K562 (cell line): ENCODE measurements at regions not wholly inside any gene's neighbourhood (a gene's known extent, or its start where the extent isn't known, plus 50 kb on each side); places are given as distances from the start of the nearest gene placed in this dataset.

Experiments
- ATAC-seq: fragments of 200-7000 bp; cut with Tn5 transposase; 3 replicates; pipeline ENCODE4 v1.9.1; 2020; ENCODE audit warnings: moderate library complexity
- BruUV-seq: library from RNA; stranded (reverse); fragments of 400-500 nt; replicated peaks from 2 replicates; lab custom pipeline; 2021; lab: Mats Ljungman, UMichigan
- CTCF ChIA-PET: fragments of 300-600 bp; formaldehyde crosslinking; extraction: SDS; loops from one replicate; lab custom pipeline; 2021; ENCODE audit warnings: low intra/inter-chr PET ratio; lab: Yijun Ruan, JAX
- POLR2A ChIA-PET: fragments of 300-600, 350-650 bp; sonication (Branson Sonifier 250); formaldehyde crosslinking; extraction: SDS; loops from one replicate; lab custom pipeline; 2021; ENCODE audit warnings: antibody characterized with exemption, inconsistent platforms; lab: Yijun Ruan, JAX
- DNase-seq, 4 experiments: peaks; one replicate each; pipeline versions ENCODE4 v3.0.0 to v3.0.0-alpha.2; 2011 to 2018; ENCODE audit warnings: low spot score in 3 of 4, mixed read lengths in 3 of 4; ENCODE audit errors: extremely low read depth in 1 of 4
- FAIRE-seq: peaks from 2 replicates; lab custom pipeline; 2011; peaks lifted over from hg19 to GRCh38; lab: Jason Lieb, UNC
- H2AFZ ChIP-seq: 2 replicates; pipeline ENCODE4 v1.6.0; 2011; ENCODE audit warnings: low read depth, low read length, control low read depth, inconsistent platforms
- H3K27ac ChIP-seq: fragments of 200-600 bp; 3 replicates; pipeline ENCODE4 v1.8.0; 2011; ENCODE audit warnings: low read depth, mild to moderate bottlenecking, control low read depth, inconsistent platforms, low read length, moderate library complexity, mixed read lengths; ENCODE audit errors: extremely low read depth
- H3K27me3 ChIP-seq, 2 experiments: fragments of 300-600 bp in 1 of 2; 2 replicates in 1 of 2; 3 replicates in 1 of 2; pipeline versions ENCODE4 v1.6.0 to v1.8.0; 2011; ENCODE audit warnings: inconsistent platforms in 2 of 2, low read length in 2 of 2, mild to moderate bottlenecking in 1 of 2, mixed read lengths in 1 of 2, moderate library complexity in 1 of 2; ENCODE audit not compliant: control insufficient read depth in 2 of 2, insufficient read depth in 2 of 2
- H3K36me3 ChIP-seq: fragments of 300-600 bp; 3 replicates; pipeline ENCODE4 v1.8.0; 2011; ENCODE audit warnings: mild to moderate bottlenecking, low read length, inconsistent platforms; ENCODE audit not compliant: control insufficient read depth, insufficient read depth
- H3K4me1 ChIP-seq, 2 experiments: fragments of 200-600 bp in 1 of 2; replicated peaks in 1 of 2; 2 replicates in 1 of 2; 3 replicates in 1 of 2; pipeline versions ENCODE4 v1.5.1 to v1.8.0; 2011; ENCODE audit warnings: inconsistent platforms in 2 of 2, low read length in 2 of 2, mild to moderate bottlenecking in 1 of 2, mixed read lengths in 1 of 2, moderate library complexity in 1 of 2; ENCODE audit not compliant: control insufficient read depth in 2 of 2, insufficient read depth in 2 of 2
- H3K4me2 ChIP-seq: 2 replicates; pipeline ENCODE4 v1.6.1; 2011; ENCODE audit warnings: low read length, control low read depth, inconsistent platforms, mixed read lengths; ENCODE audit not compliant: insufficient read depth
- H3K4me3 ChIP-seq: fragments of 200-600 bp; sonication (generic), shearing (Covaris generic); 2 replicates; pipeline ENCODE4 v1.5.1; 2016; ENCODE audit warnings: control low read depth, inconsistent platforms
- H3K79me2 ChIP-seq: fragments of 200-600 bp; 3 replicates; pipeline ENCODE4 v1.8.0; 2011; ENCODE audit warnings: low read length, inconsistent platforms; ENCODE audit not compliant: control insufficient read depth, insufficient read depth
- H3K9ac ChIP-seq, 2 experiments: 2 replicates each; pipeline versions ENCODE4 v1.6.0 to v1.6.1; 2011; ENCODE audit warnings: low read depth in 2 of 2, low read length in 2 of 2, control low read depth in 1 of 2, inconsistent platforms in 1 of 2, mild to moderate bottlenecking in 1 of 2, mixed read lengths in 1 of 2; ENCODE audit not compliant: insufficient read depth in 1 of 2
- H3K9me1 ChIP-seq: one replicate; pipeline ENCODE4 v1.6.0; 2011; ENCODE audit warnings: inconsistent platforms, mild to moderate bottlenecking, low read length, moderate library complexity; ENCODE audit not compliant: control insufficient read depth, insufficient read depth
- H3K9me3 ChIP-seq: replicated peaks from 2 replicates; pipeline ENCODE4 v1.5.1; 2011; ENCODE audit warnings: low read depth, low read length, inconsistent platforms; ENCODE audit not compliant: control insufficient read depth, insufficient read depth
- H4K20me1 ChIP-seq: replicated peaks from 2 replicates; pipeline ENCODE4 v1.6.1; 2011; ENCODE audit warnings: low read length, inconsistent platforms, mixed read lengths; ENCODE audit not compliant: control insufficient read depth, insufficient read depth
- ARHGAP35 ChIP-seq: fragments of 450-650 bp; IDR thresholded peaks from 2 replicates; pipeline ENCODE4 v1.6.1; 2018; ENCODE audit not compliant: partially characterized antibody
- ARNT ChIP-seq, 2 experiments: fragments of 450-650 bp; IDR thresholded peaks; 2 replicates each; pipeline ENCODE4 v1.6.1; 2016; ENCODE audit warnings: mild to moderate bottlenecking in 1 of 2
- CEBPZ ChIP-seq: fragments of 150-350 bp; IDR thresholded peaks from 2 replicates; pipeline ENCODE4 v1.6.1; 2014; ENCODE audit warnings: low read depth, mild to moderate bottlenecking, low read length, borderline replicate concordance
- CTCF ChIP-seq, 3 experiments: IDR thresholded peaks in 2 of 3; conservative IDR thresholded peaks in 1 of 3; 2 replicates each; pipeline ENCODE4 v1.5.1; 2011 to 2012; ENCODE audit warnings: low read length in 3 of 3, mild to moderate bottlenecking in 3 of 3, control low read depth in 2 of 3, improper control_type of control experiment in 1 of 3, inconsistent platforms in 1 of 3, low read depth in 1 of 3, mixed read lengths in 1 of 3, moderate library complexity in 1 of 3; ENCODE audit not compliant: insufficient read depth in 2 of 3
- HLTF ChIP-seq: fragments of 450-650 bp; IDR thresholded peaks from 2 replicates; pipeline ENCODE4 v1.6.1; 2016
- NEUROD1 ChIP-seq: fragments of 150-350 bp; IDR thresholded peaks from 2 replicates; pipeline ENCODE4 v1.6.1; 2014; ENCODE audit warnings: borderline replicate concordance, low read length, low read depth; ENCODE audit not compliant: partially characterized antibody
- RBM22 ChIP-seq: fragments of 200-400 bp; formaldehyde crosslinking; IDR thresholded peaks from 2 replicates; pipeline ENCODE4 v1.6.1; 2018; ENCODE audit warnings: low read length, low read depth; ENCODE audit not compliant: poor library complexity, severe bottlenecking
- RBM39 ChIP-seq: fragments of 200-400 bp; formaldehyde crosslinking; optimal IDR thresholded peaks from 2 replicates; pipeline ENCODE3; 2018; ENCODE audit warnings: low read depth, low read length
- SMARCA5 ChIP-seq: fragments of 450-650 bp; IDR thresholded peaks from 2 replicates; pipeline ENCODE4 v1.6.1; 2016
- SNIP1 ChIP-seq: fragments of 450-650 bp; IDR thresholded peaks from 2 replicates; pipeline ENCODE4 v1.7.1; 2017; ENCODE audit warnings: low read depth, mild to moderate bottlenecking
- TBL1XR1 ChIP-seq, 2 experiments: IDR thresholded peaks; 2 replicates each; pipeline ENCODE4 v1.6.1; 2012; ENCODE audit warnings: improper control_type of control experiment in 2 of 2, low read length in 2 of 2, mild to moderate bottlenecking in 1 of 2
- ZNF12 ChIP-seq: sonication (generic); formaldehyde crosslinking; IDR thresholded peaks from 2 replicates; pipeline ENCODE4 v1.4.0; 2020; ENCODE audit warnings: mild to moderate bottlenecking, missing genetic modification reagents
- ZNF184 ChIP-seq: sonication (generic); formaldehyde crosslinking; IDR thresholded peaks from 2 replicates; pipeline ENCODE4 v1.5.0; 2020; ENCODE audit warnings: missing genetic modification reagents
- WGBS: fragments of 100-300 bp; shearing (Covaris generic); methylation state at CpG from one replicate; pipeline ENCODE4 v1.1.6; 2016; ENCODE audit warnings: low coverage, mixed read lengths; ENCODE audit not compliant: insufficient coverage; ENCODE audit errors: missing lambda C conversion rate; 5-methylcytosine and 5-hydroxymethylcytosine counted together
- in situ Hi-C: fragments of 300-500 bp; cut with MboI; formaldehyde crosslinking; loops from 4 replicates; pipeline ENCODE4 v1.15.0; 2018; ENCODE audit warnings: inconsistent platforms, mixed read lengths
- intact Hi-C: fragments of 100-400 bp; cut with micrococcal nuclease; formaldehyde crosslinking; loops from 2 replicates; pipeline ENCODE4 v1.14.2; 2022

GRCh38 chr6:92126983-92127382 is 1292.4 kb downstream of the EPHA7 start:
- H3K27me3 ChIP-seq: no peaks in the 10 kb centered on the region
- H3K4me3 ChIP-seq: no peak overlapping the region
- TF ChIP-seq ZNF184 (CRISPR knock-in tag) (no peak), ARNT (IDR thresholded peaks at IDR 0.05) (no peak), SMARCA5 (no peak), HLTF (no peak), SNIP1 (no peak)
- H3K4me2 ChIP-seq: no peak overlapping the region
- no peaks in the 10 kb centered on the region for H3K36me3 ChIP-seq
- no TSS peak for BruUV-seq
- ChIA-PET CTCF (no interaction called here), POLR2A (no interaction called here)
- H3K9me3 ChIP-seq: no peaks in the 10 kb centered on the region
- no peak for DNase-seq
- intact Hi-C loops: no loop called here
- under 1% methylated on average over 6 of the region's 6 CpGs for WGBS
- no peaks in the 10 kb centered on the region for H3K4me1 ChIP-seq
- H3K79me2 ChIP-seq: no peaks in the 10 kb centered on the region
- H3K27ac ChIP-seq: no peak overlapping the region
- no peaks in the 10 kb centered on the region for H4K20me1 ChIP-seq
- H2AFZ ChIP-seq: no peak overlapping the region
- no peaks in the 10 kb centered on the region for H3K9me1 ChIP-seq
- in situ Hi-C loops: no loop called here
- no peak overlapping the region for H3K9ac ChIP-seq
- ATAC-seq: no peak
- no peak for FAIRE-seq

GRCh38 chr6:92126088-92126487 is 1293.3 kb downstream of the EPHA7 start:
- POLR2A ChIA-PET: no interaction called here
- no TSS peak for BruUV-seq
- in situ Hi-C loops: no loop called here

More at GRCh38 chr6:92126088-92126487, 1293.3 kb downstream of the EPHA7 start:
- Histone ChIP-seq H3K36me3 (no peaks in the 10 kb centered on the region), H3K9me1 (no peaks in the 10 kb centered on the region), H3K4me2 (no peak overlapping the region), H4K20me1 (no peaks in the 10 kb centered on the region), H3K79me2 (no peaks in the 10 kb centered on the region), H3K9me3 (no peaks in the 10 kb centered on the region), H3K27me3 (no peaks in the 10 kb centered on the region), H3K4me3 (no peak overlapping the region), H2AFZ (no peak overlapping the region), H3K27ac (no peak overlapping the region), H3K9ac (no peak overlapping the region), H3K4me1 (no peaks in the 10 kb centered on the region)
- CTCF ChIA-PET: no interaction called here
- ATAC-seq (no peak), DNase-seq (no peak)
- 0% methylated on average over 4 of the region's 4 CpGs for WGBS
- intact Hi-C loops: no loop called here
- TF ChIP-seq RBM39 (no peak), CEBPZ (no peak), TBL1XR1 (IDR thresholded peaks at IDR 0.05; ENCODE audit: low read length in 2 of 2) (no peak), NEUROD1 (no peak), ARHGAP35 (no peak), CTCF (IDR thresholded peaks at IDR 0.05 in 2 of 3, conservative IDR thresholded peaks at IDR 0.05 in 1 of 3; ENCODE audit: insufficient read depth in 2 of 3, low read depth in 1 of 3, low read length in 3 of 3) (no peak), RBM22 (no peak), ZNF12 (CRISPR knock-in tag) (no peak)
- TF ChIP-seq, all 486 proteins: peak for 0
- no peak for FAIRE-seq
